ENCODE measurements at regions not wholly inside any gene's neighbourhood (a gene's known extent, or its start where the extent isn't known, plus 50 kb on each side); places are given as distances from the start of the nearest gene placed in this dataset.

GRCh38 chr15:97684249-97684648 lies 276.3 kb upstream of the ARRDC4 start:
- DNase-seq (ENCODE audit: low read depth) = no peak

- DNase-seq (ENCODE audit: low read depth) = no peak
Measured at GRCh38 chr15:97686324-97686723, 274.2 kb upstream of the ARRDC4 start.

- DNase-seq (ENCODE audit: low read depth) = no peak
Measured at GRCh38 chr15:97687654-97688053, 272.8 kb upstream of the ARRDC4 start.

GRCh38 chr15:97688177-97688576 lies 272.3 kb upstream of the ARRDC4 start:
- no peak for DNase-seq (ENCODE audit: low read depth)

- DNase-seq (ENCODE audit: low read depth) = no peak
Measured at GRCh38 chr15:97688886-97689285, 271.6 kb upstream of the ARRDC4 start.

GRCh38 chr15:97691078-97691477 lies 269.4 kb upstream of the ARRDC4 start:
- DNase-seq (ENCODE audit: low read depth) = no peak

GRCh38 chr15:97691799-97692198 lies 268.7 kb upstream of the ARRDC4 start:
- DNase-seq (ENCODE audit: low read depth) = no peak

- DNase-seq (ENCODE audit: low read depth) = no peak
Measured at GRCh38 chr15:97692301-97693015, 268.0 kb upstream of the ARRDC4 start.

- no peak for DNase-seq (ENCODE audit: low read depth)
Measured at GRCh38 chr15:97694456-97694855, 266.0 kb upstream of the ARRDC4 start.

GRCh38 chr15:97703400-97703799 lies 257.1 kb upstream of the ARRDC4 start:
- DNase-seq (ENCODE audit: low read depth) = no peak

GRCh38 chr15:97706059-97706458 lies 254.4 kb upstream of the ARRDC4 start:
- DNase-seq (ENCODE audit: low read depth) = no peak

GRCh38 chr15:97708252-97708651 lies 252.3 kb upstream of the ARRDC4 start:
- DNase-seq (ENCODE audit: low read depth) = no peak

GRCh38 chr15:97712530-97712929 lies 248.0 kb upstream of the ARRDC4 start:
- no peak for DNase-seq (ENCODE audit: low read depth)

- no peak for DNase-seq (ENCODE audit: low read depth)
Measured at GRCh38 chr15:97717806-97718205, 242.7 kb upstream of the ARRDC4 start.

GRCh38 chr15:97718509-97718908 lies 242.0 kb upstream of the ARRDC4 start:
- no peak for DNase-seq (ENCODE audit: low read depth)

- DNase-seq (ENCODE audit: low read depth) = no peak
Measured at GRCh38 chr15:97728791-97729190, 231.7 kb upstream of the ARRDC4 start.

GRCh38 chr15:97729270-97729669 lies 231.2 kb upstream of the ARRDC4 start:
- DNase-seq (ENCODE audit: low read depth) = no peak

- DNase-seq (ENCODE audit: low read depth) = no peak
Measured at GRCh38 chr15:97730315-97730714, 230.2 kb upstream of the ARRDC4 start.

- DNase-seq (ENCODE audit: low read depth) = no peak
Measured at GRCh38 chr15:97731859-97732258, 228.6 kb upstream of the ARRDC4 start.

GRCh38 chr15:97733373-97733772 lies 227.1 kb upstream of the ARRDC4 start:
- DNase-seq (ENCODE audit: low read depth) = no peak

GRCh38 chr15:97736748-97737147 lies 223.8 kb upstream of the ARRDC4 start:
- DNase-seq (ENCODE audit: low read depth) = no peak

GRCh38 chr15:97745481-97746071 lies 214.9 kb upstream of the ARRDC4 start:
- no peak for DNase-seq (ENCODE audit: low read depth)

GRCh38 chr15:97747342-97747741 lies 213.2 kb upstream of the ARRDC4 start:
- no peak for DNase-seq (ENCODE audit: low read depth)

Measured in myocyte (in vitro differentiated cells).